ENCODE measurements at regions not wholly inside any gene's neighbourhood (a gene's known extent, or its start where the extent isn't known, plus 50 kb on each side); places are given as distances from the start of the nearest gene placed in this dataset.

DNA sequence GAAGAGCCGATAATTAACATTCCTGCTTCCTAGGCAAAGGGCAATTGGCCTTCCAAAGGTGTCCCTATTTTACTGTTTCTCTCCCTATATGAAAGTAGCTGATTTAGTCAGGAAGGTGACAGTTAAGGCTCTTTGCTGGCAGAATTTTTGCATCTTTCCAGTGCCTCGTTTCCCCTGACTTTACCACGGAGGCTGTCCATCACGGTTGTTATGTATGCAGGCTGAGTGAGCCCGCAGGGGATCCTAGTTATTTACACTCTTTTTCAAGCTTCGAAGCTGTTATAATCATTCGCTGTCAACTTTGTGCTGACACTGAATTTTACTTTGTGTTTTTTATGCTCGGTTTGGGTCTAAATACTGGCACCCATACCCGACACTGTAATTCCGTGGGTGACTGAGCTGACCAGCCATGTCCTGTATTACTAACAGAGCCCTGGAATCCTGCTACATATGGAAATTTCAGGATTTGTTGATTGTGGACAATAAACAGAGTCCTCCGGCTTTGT is 713.8 kb upstream of the FANCL start:
- no peak overlapping the region for H3K9ac ChIP-seq (ENCODE audit: low read depth in 1 of 3, low read length in 3 of 3)
- H3K9me3 ChIP-seq (ENCODE audit: control insufficient read depth in 3 of 3, low read length in 3 of 3) = no peaks in the 10 kb centered on the region
- H3K4me3 ChIP-seq (ENCODE audit: low read length in 3 of 3) = no peak overlapping the region
- H3K27me3 ChIP-seq (ENCODE audit: control insufficient read depth in 3 of 3, insufficient read depth in 3 of 3, low read length in 3 of 3) = peaks cover 0 to 8% (median 4%) of the 10 kb centered on the region in 3 donors
- H3K27ac ChIP-seq (ENCODE audit: low read depth, low read length) = no peak overlapping the region
- no peaks in the 10 kb centered on the region for H3K36me3 ChIP-seq (ENCODE audit: control insufficient read depth in 3 of 3, insufficient read depth in 3 of 3, low read length in 3 of 3)
- H3K4me1 ChIP-seq (ENCODE audit: control insufficient read depth in 3 of 3, insufficient read depth in 3 of 3, low read length in 3 of 3) = no peaks in the 10 kb centered on the region

DNA sequence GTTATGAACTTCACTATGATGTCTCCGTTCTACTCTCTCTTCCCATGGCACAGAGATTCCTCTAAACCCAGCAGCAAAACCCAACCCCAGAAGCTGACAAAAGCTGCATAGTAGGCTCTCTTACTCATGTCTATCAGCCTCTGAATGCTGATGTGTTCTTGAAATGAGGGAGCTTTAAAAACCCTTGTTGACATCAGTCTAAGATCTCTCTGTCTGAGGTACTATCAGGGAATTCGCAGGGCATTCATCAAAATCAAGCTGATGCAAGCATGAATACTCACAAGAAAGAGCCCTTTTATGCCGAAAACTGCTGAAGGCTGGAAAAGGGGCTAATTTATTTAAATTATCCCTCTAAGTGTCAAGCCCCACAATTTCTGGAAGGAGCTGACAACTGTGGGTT is 710.6 kb upstream of the FANCL start:
- H3K4me3 ChIP-seq (ENCODE audit: low read length in 3 of 3) = no peak overlapping the region
- H3K4me1 ChIP-seq (ENCODE audit: control insufficient read depth in 3 of 3, insufficient read depth in 3 of 3, low read length in 3 of 3) = no peaks in the 10 kb centered on the region
- no peaks in the 10 kb centered on the region for H3K9me3 ChIP-seq (ENCODE audit: control insufficient read depth in 3 of 3, low read length in 3 of 3)
- no peaks in the 10 kb centered on the region for H3K36me3 ChIP-seq (ENCODE audit: control insufficient read depth in 3 of 3, insufficient read depth in 3 of 3, low read length in 3 of 3)
- H3K27me3 ChIP-seq (ENCODE audit: control insufficient read depth in 3 of 3, insufficient read depth in 3 of 3, low read length in 3 of 3) = peaks cover 0 to 4% (median 2%) of the 10 kb centered on the region in 3 donors
- no peak overlapping the region for H3K9ac ChIP-seq (ENCODE audit: low read depth in 1 of 3, low read length in 3 of 3)
- H3K27ac ChIP-seq (ENCODE audit: low read depth, low read length) = no peak overlapping the region

DNA sequence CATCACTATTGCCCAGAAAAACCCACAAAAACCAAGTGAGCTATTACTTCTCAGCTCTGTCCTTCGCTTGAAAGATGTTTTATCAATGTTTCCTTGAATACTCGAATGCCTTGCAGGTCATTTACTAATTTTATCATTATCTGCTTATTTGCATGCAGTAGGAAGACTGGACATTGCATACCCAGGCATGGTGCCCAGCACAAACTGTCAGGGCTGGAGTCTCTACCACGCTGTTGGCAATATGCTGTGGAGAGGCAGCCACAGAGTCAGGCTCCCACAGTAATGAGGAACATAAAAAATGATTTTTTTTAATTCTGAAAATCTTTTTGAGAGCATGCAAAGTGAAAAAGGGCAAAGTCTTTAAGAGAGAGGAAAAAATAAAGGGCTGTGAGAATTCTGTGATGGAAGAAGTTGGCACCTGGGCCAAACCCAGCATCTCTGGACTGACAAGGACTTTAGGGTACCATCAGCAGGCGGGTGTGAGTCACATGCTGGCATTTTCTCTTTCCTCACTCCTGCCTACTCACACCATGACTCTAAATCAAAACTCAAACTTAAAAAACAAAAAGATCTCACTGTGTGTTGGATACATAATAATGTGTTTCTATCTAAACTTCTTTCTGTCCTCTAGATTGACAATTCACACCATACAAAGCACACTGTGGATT is 709.8 kb upstream of the FANCL start:
- no peaks in the 10 kb centered on the region for H3K36me3 ChIP-seq (ENCODE audit: control insufficient read depth in 3 of 3, insufficient read depth in 3 of 3, low read length in 3 of 3)
- no peak overlapping the region for H3K4me3 ChIP-seq (ENCODE audit: low read length in 3 of 3)
- no peaks in the 10 kb centered on the region for H3K9me3 ChIP-seq (ENCODE audit: control insufficient read depth in 3 of 3, low read length in 3 of 3)
- H3K9ac ChIP-seq (ENCODE audit: low read depth in 1 of 3, low read length in 3 of 3) = no peak overlapping the region
- H3K4me1 ChIP-seq (ENCODE audit: control insufficient read depth in 3 of 3, insufficient read depth in 3 of 3, low read length in 3 of 3) = no peaks in the 10 kb centered on the region
- H3K27ac ChIP-seq (ENCODE audit: low read depth, low read length) = no peak overlapping the region
- peaks cover 0 to 4% (median 2%) of the 10 kb centered on the region in 3 donors for H3K27me3 ChIP-seq (ENCODE audit: control insufficient read depth in 3 of 3, insufficient read depth in 3 of 3, low read length in 3 of 3)

DNA sequence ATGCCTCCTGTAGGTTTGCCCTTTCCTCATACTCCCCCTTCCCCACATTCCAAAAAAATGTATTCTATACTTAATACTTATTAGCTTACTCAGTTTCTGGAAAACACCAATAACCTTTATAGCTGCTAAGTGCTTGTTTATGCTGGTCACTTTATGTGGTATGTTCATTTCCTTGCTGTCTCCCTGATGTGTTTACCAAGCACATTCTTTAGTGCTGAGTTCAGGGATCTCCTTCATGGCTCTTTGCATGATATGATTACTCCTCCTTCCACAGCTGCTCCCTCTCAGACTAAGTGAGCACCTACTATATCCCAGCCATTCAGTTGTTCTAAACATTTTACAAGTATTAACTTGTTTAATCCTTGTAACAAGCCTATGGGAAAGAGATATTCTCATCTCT is 698.3 kb upstream of the FANCL start:
- Histone ChIP-seq H3K27ac (ENCODE audit: low read depth, low read length) (no peak overlapping the region), H3K36me3 (ENCODE audit: control insufficient read depth in 3 of 3, insufficient read depth in 3 of 3, low read length in 3 of 3) (no peaks in the 10 kb centered on the region), H3K4me3 (ENCODE audit: low read length in 3 of 3) (no peak overlapping the region), H3K27me3 (ENCODE audit: control insufficient read depth in 3 of 3, insufficient read depth in 3 of 3, low read length in 3 of 3) (no peaks in the 10 kb centered on the region), H3K4me1 (ENCODE audit: control insufficient read depth in 3 of 3, insufficient read depth in 3 of 3, low read length in 3 of 3) (no peaks in the 10 kb centered on the region), H3K9ac (ENCODE audit: low read depth in 1 of 3, low read length in 3 of 3) (no peak overlapping the region), H3K9me3 (ENCODE audit: control insufficient read depth in 3 of 3, low read length in 3 of 3) (no peaks in the 10 kb centered on the region)

DNA sequence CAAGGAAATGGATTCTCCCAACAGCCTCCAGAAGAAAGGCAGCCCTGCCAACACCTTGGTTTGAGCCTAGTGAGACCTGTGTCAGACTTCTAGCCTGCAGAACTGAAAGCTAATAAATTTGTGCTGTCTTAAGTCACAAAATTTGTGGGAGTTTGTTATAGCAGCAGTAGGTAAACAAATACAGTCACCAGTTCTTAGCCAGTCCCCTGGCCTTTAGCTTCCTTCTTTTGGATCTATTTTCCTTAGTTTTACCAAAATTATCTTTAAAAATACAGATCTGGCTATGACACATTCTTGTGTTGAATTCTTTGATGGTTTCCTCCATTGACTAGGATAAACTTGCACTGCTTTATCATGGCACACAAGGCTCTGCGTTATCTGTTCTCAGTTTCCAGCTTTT is 697.9 kb upstream of the FANCL start:
- Histone ChIP-seq H3K4me3 (ENCODE audit: low read length in 3 of 3) (no peak overlapping the region), H3K4me1 (ENCODE audit: control insufficient read depth in 3 of 3, insufficient read depth in 3 of 3, low read length in 3 of 3) (no peaks in the 10 kb centered on the region), H3K27me3 (ENCODE audit: control insufficient read depth in 3 of 3, insufficient read depth in 3 of 3, low read length in 3 of 3) (no peaks in the 10 kb centered on the region), H3K9ac (ENCODE audit: low read depth in 1 of 3, low read length in 3 of 3) (no peak overlapping the region), H3K9me3 (ENCODE audit: control insufficient read depth in 3 of 3, low read length in 3 of 3) (no peaks in the 10 kb centered on the region), H3K36me3 (ENCODE audit: control insufficient read depth in 3 of 3, insufficient read depth in 3 of 3, low read length in 3 of 3) (no peaks in the 10 kb centered on the region), H3K27ac (ENCODE audit: low read depth, low read length) (no peak overlapping the region)

DNA sequence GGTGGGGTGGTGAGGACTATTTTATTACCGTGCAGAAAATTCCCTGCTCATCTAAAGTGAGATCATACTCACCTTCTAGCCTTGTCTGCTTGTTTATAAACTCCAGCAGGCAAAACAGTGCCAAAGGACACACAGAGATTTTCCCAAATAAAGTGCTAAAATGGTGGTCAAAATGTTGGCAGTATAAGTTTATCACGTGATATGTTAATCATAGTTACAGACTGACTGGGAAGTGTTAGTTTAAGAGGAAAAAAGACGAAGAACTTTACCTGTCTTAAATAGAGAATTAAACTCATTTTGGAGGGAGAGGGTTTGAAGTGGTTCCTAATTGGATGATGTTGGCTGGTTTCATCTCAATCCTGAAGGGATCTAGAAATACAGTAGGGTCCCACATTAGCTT is 691.7 kb upstream of the FANCL start:
- Histone ChIP-seq H3K36me3 (ENCODE audit: control insufficient read depth in 3 of 3, insufficient read depth in 3 of 3, low read length in 3 of 3) (no peaks in the 10 kb centered on the region), H3K9me3 (ENCODE audit: control insufficient read depth in 3 of 3, low read length in 3 of 3) (no peaks in the 10 kb centered on the region), H3K4me1 (ENCODE audit: control insufficient read depth in 3 of 3, insufficient read depth in 3 of 3, low read length in 3 of 3) (no peaks in the 10 kb centered on the region), H3K9ac (ENCODE audit: low read depth in 1 of 3, low read length in 3 of 3) (no peak overlapping the region), H3K27ac (ENCODE audit: low read depth, low read length) (no peak overlapping the region), H3K4me3 (ENCODE audit: low read length in 3 of 3) (no peak overlapping the region), H3K27me3 (ENCODE audit: control insufficient read depth in 3 of 3, insufficient read depth in 3 of 3, low read length in 3 of 3) (no peaks in the 10 kb centered on the region)

DNA sequence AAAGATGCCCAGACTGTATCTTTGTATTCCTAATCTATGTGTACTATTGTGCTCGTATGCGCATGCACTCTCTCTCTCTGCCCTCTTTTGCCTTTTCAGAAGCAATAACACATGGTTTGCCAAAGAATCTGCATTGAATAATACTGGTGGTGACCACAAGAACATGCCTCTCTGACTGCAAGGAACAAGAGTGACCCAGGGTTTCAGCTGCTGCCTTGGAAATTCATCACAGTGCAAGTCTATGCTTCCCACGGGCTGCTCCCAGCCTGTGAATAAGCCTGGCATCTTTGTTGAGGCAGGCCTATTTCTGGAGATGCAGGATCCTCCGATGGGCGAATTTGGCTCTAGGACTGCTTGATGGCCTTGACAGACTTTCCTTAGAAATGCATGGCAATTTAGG is 689.4 kb upstream of the FANCL start:
- no peak overlapping the region for H3K4me3 ChIP-seq (ENCODE audit: low read length in 3 of 3)
- H3K36me3 ChIP-seq (ENCODE audit: control insufficient read depth in 3 of 3, insufficient read depth in 3 of 3, low read length in 3 of 3) = no peaks in the 10 kb centered on the region
- H3K4me1 ChIP-seq (ENCODE audit: control insufficient read depth in 3 of 3, insufficient read depth in 3 of 3, low read length in 3 of 3) = no peaks in the 10 kb centered on the region
- no peak overlapping the region for H3K9ac ChIP-seq (ENCODE audit: low read depth in 1 of 3, low read length in 3 of 3)
- H3K9me3 ChIP-seq (ENCODE audit: control insufficient read depth in 3 of 3, low read length in 3 of 3) = no peaks in the 10 kb centered on the region
- H3K27ac ChIP-seq (ENCODE audit: low read depth, low read length) = no peak overlapping the region
- no peaks in the 10 kb centered on the region for H3K27me3 ChIP-seq (ENCODE audit: control insufficient read depth in 3 of 3, insufficient read depth in 3 of 3, low read length in 3 of 3)

DNA sequence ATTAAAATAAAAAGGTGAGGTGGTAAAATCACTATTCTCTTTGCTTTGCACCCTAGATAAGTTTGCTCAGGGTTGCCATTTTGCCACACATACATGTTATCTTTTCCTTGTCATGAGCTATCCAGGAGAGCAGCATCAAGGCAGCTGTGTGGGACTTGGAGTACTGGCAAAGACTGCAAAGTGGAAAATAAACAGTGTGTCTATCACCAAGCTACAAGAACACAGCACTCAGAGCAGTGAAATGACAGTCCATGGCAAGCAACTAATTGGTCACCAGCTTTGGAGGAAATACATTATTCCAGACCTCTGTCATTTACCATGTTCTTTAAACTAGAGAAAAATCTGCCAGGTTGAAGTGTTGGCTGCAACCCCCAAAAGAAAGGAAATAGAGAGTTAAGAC is 687.8 kb upstream of the FANCL start:
- Histone ChIP-seq H3K36me3 (ENCODE audit: control insufficient read depth in 3 of 3, insufficient read depth in 3 of 3, low read length in 3 of 3) (no peaks in the 10 kb centered on the region), H3K4me3 (ENCODE audit: low read length in 3 of 3) (no peak overlapping the region), H3K27ac (ENCODE audit: low read depth, low read length) (no peak overlapping the region), H3K9me3 (ENCODE audit: control insufficient read depth in 3 of 3, low read length in 3 of 3) (no peaks in the 10 kb centered on the region), H3K9ac (ENCODE audit: low read depth in 1 of 3, low read length in 3 of 3) (no peak overlapping the region), H3K27me3 (ENCODE audit: control insufficient read depth in 3 of 3, insufficient read depth in 3 of 3, low read length in 3 of 3) (no peaks in the 10 kb centered on the region), H3K4me1 (ENCODE audit: control insufficient read depth in 3 of 3, insufficient read depth in 3 of 3, low read length in 3 of 3) (no peaks in the 10 kb centered on the region)

DNA sequence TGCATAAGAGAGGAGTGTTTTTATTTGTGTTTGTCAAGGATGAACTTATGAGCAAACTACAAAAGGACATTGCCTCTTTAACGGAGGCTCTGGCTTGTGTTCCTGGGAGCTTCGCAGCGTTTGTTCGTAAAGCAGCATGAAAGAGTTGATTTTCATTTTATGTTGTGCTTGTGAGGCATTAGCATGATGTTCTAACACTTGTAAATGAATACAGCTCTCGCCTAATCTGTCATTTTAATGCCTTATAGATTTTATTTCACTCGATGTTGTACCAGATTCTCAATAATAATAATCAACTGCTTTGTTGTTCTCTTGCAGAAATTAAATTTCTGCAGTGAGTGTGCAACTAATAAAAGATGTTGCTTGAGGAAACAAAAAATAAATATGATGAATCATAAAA is 687.3 kb upstream of the FANCL start:
- H3K27me3 ChIP-seq (ENCODE audit: control insufficient read depth in 3 of 3, insufficient read depth in 3 of 3, low read length in 3 of 3) = no peaks in the 10 kb centered on the region
- no peak overlapping the region for H3K9ac ChIP-seq (ENCODE audit: low read depth in 1 of 3, low read length in 3 of 3)
- H3K4me3 ChIP-seq (ENCODE audit: low read length in 3 of 3) = no peak overlapping the region
- H3K36me3 ChIP-seq (ENCODE audit: control insufficient read depth in 3 of 3, insufficient read depth in 3 of 3, low read length in 3 of 3) = no peaks in the 10 kb centered on the region
- H3K27ac ChIP-seq (ENCODE audit: low read depth, low read length) = no peak overlapping the region
- no peaks in the 10 kb centered on the region for H3K9me3 ChIP-seq (ENCODE audit: control insufficient read depth in 3 of 3, low read length in 3 of 3)
- H3K4me1 ChIP-seq (ENCODE audit: control insufficient read depth in 3 of 3, insufficient read depth in 3 of 3, low read length in 3 of 3) = no peaks in the 10 kb centered on the region

DNA sequence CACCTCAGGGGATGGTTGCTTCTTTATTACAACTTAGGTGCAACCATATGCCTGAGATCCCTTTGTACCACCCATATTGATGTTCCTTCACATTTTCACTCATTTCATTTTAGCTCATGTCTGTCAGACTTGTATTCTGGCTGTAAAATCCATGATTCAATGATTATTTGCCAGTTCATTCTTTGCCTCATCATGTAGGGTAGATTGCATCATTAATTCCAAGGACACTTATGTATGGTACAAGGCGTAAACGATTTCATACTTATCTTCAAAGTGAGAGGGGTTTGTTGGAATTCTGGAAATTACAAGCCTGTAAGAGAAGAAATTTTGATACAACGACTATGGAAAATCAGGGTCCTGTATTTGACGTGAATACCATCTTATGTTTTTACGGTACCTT is 685.0 kb upstream of the FANCL start:
- H3K4me3 ChIP-seq (ENCODE audit: low read length in 3 of 3) = no peak overlapping the region
- H3K27ac ChIP-seq (ENCODE audit: low read depth, low read length) = no peak overlapping the region
- no peaks in the 10 kb centered on the region for H3K9me3 ChIP-seq (ENCODE audit: control insufficient read depth in 3 of 3, low read length in 3 of 3)
- no peaks in the 10 kb centered on the region for H3K27me3 ChIP-seq (ENCODE audit: control insufficient read depth in 3 of 3, insufficient read depth in 3 of 3, low read length in 3 of 3)
- no peaks in the 10 kb centered on the region for H3K36me3 ChIP-seq (ENCODE audit: control insufficient read depth in 3 of 3, insufficient read depth in 3 of 3, low read length in 3 of 3)
- H3K9ac ChIP-seq (ENCODE audit: low read depth in 1 of 3, low read length in 3 of 3) = no peak overlapping the region
- H3K4me1 ChIP-seq (ENCODE audit: control insufficient read depth in 3 of 3, insufficient read depth in 3 of 3, low read length in 3 of 3) = no peaks in the 10 kb centered on the region

All from skeletal muscle tissue (tissue), 3 donors.